Nephron progenitor cell (in vitro differentiated cells): ENCODE measurements at regions not wholly inside any gene's neighbourhood (a gene's known extent, or its start where the extent isn't known, plus 50 kb on each side); places are given as distances from the start of the nearest gene placed in this dataset.

Source experiments
- DNase-seq: peaks from one replicate; pipeline ENCODE4 v3.0.0; 2021
- H3K27ac Mint-ChIP-seq: 2 replicates; pipeline ENCODE4 v1.8.0; 2021; ENCODE audit warnings: mild to moderate bottlenecking, moderate library complexity, mixed read lengths
- H3K27me3 Mint-ChIP-seq: 2 replicates; pipeline ENCODE4 v1.8.0; 2021; ENCODE audit warnings: mild to moderate bottlenecking, low read depth, mixed read lengths; ENCODE audit not compliant: poor library complexity
- H3K36me3 Mint-ChIP-seq: 2 replicates; pipeline ENCODE4 v1.8.0; 2021; ENCODE audit warnings: low read depth, mixed read lengths
- H3K4me1 Mint-ChIP-seq: 2 replicates; pipeline ENCODE4 v1.8.0; 2021; ENCODE audit warnings: mixed read lengths
- H3K4me3 Mint-ChIP-seq: 2 replicates; pipeline ENCODE4 v1.8.0; 2021; ENCODE audit warnings: mild to moderate bottlenecking, moderate library complexity, mixed read lengths
- H3K9me3 Mint-ChIP-seq: 2 replicates; pipeline ENCODE4 v1.8.0; 2021; ENCODE audit warnings: mild to moderate bottlenecking, moderate library complexity, mixed read lengths
- CTCF ChIP-seq: fragments of 200-600 bp; sonication (generic); IDR thresholded peaks from 2 replicates; pipeline ENCODE4 v1.5.0; 2021; ENCODE audit warnings: antibody characterized with exemption

DNA sequence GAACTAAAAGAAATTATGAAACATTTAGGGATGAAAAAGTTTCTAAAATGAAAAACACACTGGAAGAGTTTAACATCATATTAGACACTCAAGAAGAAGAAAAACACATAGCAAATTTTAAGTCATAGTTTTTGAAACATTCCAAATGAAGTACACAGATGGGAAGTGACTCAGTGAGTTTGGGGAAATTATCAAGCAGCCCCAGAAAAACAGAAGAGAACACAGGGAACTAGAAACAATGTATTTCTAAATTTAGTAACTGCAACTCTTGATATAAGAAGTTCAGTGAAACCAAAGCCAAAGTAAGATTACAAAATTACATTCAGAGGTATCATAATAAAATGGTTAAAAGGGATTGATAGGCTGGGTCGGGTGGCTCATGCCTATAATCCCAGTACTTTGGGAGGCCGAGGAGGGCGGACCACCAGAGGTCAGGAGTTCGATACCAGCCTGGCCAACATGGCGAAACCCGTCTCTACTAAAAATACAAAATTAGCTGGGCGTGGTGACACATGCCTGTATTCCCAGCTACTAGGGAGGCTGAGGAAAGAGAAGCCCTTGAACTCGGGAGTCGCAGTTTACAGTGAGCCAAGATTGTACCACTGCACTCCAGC, 461.2 kb downstream of the KCTD8 start:
- no peak for TF ChIP-seq CTCF
- H3K4me3 Mint-ChIP-seq = no peak overlapping the region
- H3K4me1 Mint-ChIP-seq = no peaks in the 10 kb centered on the region
- no peak overlapping the region for H3K27ac Mint-ChIP-seq
- H3K9me3 Mint-ChIP-seq = no peaks in the 10 kb centered on the region
- no peaks in the 10 kb centered on the region for H3K27me3 Mint-ChIP-seq
- no peaks in the 10 kb centered on the region for H3K36me3 Mint-ChIP-seq
- no peak for DNase-seq

DNA sequence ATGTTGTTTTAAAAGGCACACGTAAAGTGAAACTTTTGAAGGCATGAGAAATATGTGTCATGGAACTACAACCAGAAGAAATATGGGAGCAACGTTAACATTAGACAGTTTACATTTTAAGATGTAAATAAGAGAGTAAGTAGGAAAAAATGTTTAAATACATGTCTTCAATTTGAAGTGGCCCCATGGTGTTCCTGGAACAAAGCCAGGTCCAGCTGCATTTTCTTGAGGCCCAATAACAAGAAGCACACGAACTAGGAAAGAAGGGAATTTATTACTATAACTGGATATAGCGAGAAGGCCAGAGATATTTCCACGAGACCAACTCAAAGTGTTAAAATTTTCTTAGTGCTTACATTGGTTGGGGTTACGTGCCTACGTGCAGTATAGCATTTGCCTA, 458.1 kb downstream of the KCTD8 start:
- no peak for DNase-seq
- no peaks in the 10 kb centered on the region for H3K9me3 Mint-ChIP-seq
- TF ChIP-seq CTCF = no peak
- no peak overlapping the region for H3K4me3 Mint-ChIP-seq
- H3K36me3 Mint-ChIP-seq = no peaks in the 10 kb centered on the region
- no peak overlapping the region for H3K27ac Mint-ChIP-seq
- H3K27me3 Mint-ChIP-seq = peaks cover 2% of the 10 kb centered on the region
- H3K4me1 Mint-ChIP-seq = no peaks in the 10 kb centered on the region

GRCh38 chr4:43990963-43991362, 457.6 kb downstream of the KCTD8 start:
- TF ChIP-seq CTCF = no peak
- H3K4me1 Mint-ChIP-seq = no peaks in the 10 kb centered on the region
- H3K27me3 Mint-ChIP-seq = peaks cover 3% of the 10 kb centered on the region
- no peak overlapping the region for H3K4me3 Mint-ChIP-seq
- no peaks in the 10 kb centered on the region for H3K9me3 Mint-ChIP-seq
- DNase-seq = no peak
- no peak overlapping the region for H3K27ac Mint-ChIP-seq
- no peaks in the 10 kb centered on the region for H3K36me3 Mint-ChIP-seq

DNA sequence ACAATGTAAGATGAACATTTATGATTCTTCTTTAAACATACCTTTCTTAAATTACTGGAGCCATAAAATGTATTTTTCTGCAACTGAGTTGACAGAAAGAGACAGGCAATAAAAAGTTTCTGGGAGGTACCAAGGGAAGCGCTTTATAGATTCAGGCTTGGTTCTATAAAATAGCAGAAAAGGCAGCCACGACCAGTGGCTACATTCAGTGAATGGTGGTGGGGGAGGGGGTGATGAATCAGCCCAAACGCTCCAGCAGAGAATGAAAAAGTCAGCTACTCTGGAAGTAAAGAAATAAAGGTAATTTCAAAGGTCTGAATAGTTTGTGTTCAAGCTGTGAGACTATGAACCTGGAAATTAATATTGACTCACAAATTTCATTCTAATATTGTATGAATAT, 456.1 kb downstream of the KCTD8 start:
- TF ChIP-seq CTCF = no peak
- DNase-seq = no peak

GRCh38 chr4:43993196-43993902, 455.3 kb downstream of the KCTD8 start:
- no peak for DNase-seq
- no peak overlapping the region for H3K27ac Mint-ChIP-seq
- H3K4me1 Mint-ChIP-seq = no peaks in the 10 kb centered on the region
- TF ChIP-seq CTCF = no peak
- H3K36me3 Mint-ChIP-seq = no peaks in the 10 kb centered on the region
- no peaks in the 10 kb centered on the region for H3K9me3 Mint-ChIP-seq
- H3K4me3 Mint-ChIP-seq = no peak overlapping the region
- H3K27me3 Mint-ChIP-seq = peaks cover 3% of the 10 kb centered on the region

More for the DNA sequence above, 456.1 kb downstream of the KCTD8 start:
- no peak overlapping the region for H3K4me3 Mint-ChIP-seq
- peaks cover 3% of the 10 kb centered on the region for H3K27me3 Mint-ChIP-seq
- no peak overlapping the region for H3K27ac Mint-ChIP-seq
- no peaks in the 10 kb centered on the region for H3K36me3 Mint-ChIP-seq
- no peaks in the 10 kb centered on the region for H3K4me1 Mint-ChIP-seq
- H3K9me3 Mint-ChIP-seq = no peaks in the 10 kb centered on the region

GRCh38 chr4:43999669-44000068, 448.9 kb downstream of the KCTD8 start:
- TF ChIP-seq CTCF = no peak
- H3K27me3 Mint-ChIP-seq = peaks cover 6% of the 10 kb centered on the region

More at GRCh38 chr4:43999669-44000068, 448.9 kb downstream of the KCTD8 start:
- no peaks in the 10 kb centered on the region for H3K9me3 Mint-ChIP-seq
- H3K36me3 Mint-ChIP-seq = no peaks in the 10 kb centered on the region
- no peaks in the 10 kb centered on the region for H3K4me1 Mint-ChIP-seq
- DNase-seq = no peak
- H3K4me3 Mint-ChIP-seq = no peak overlapping the region
- H3K27ac Mint-ChIP-seq = no peak overlapping the region
